HG03442 (cell line): ENCODE measurements at regions not wholly inside any gene's neighbourhood (a gene's known extent, or its start where the extent isn't known, plus 50 kb on each side); places are given as distances from the start of the nearest gene placed in this dataset.
A peak's percentile ranks its signal among the peaks of the same experiment; 100 is the strongest.
"Not testable (repeated sequence)": the region's sequence is repeated elsewhere in the genome, so short reads cannot be mapped to it uniquely, and the experiment has no call there.

ENCODE experiments used
- ATAC-seq: cut with Tn5 transposase; IDR thresholded peaks from one replicate; pipeline ENCODE4 v1.9.1; 2021; ENCODE audit warnings: mild to moderate bottlenecking, moderate library complexity; ENCODE audit not compliant: unreplicated experiment

GRCh38 chr12:54799966-54800365 is 54.4 kb upstream of the MUCL1 start:
- not testable (repeated sequence) for ATAC-seq

GRCh38 chr12:54798651-54799050 is 55.7 kb upstream of the MUCL1 start:
- ATAC-seq: no peak

- ATAC-seq: no peak
Measured at GRCh38 chr12:54796991-54797390, 57.3 kb upstream of the MUCL1 start.

- ATAC-seq: no peak
Measured at GRCh38 chr12:54795644-54796043, 58.7 kb upstream of the MUCL1 start.

- no peak for ATAC-seq
Measured at GRCh38 chr12:54786081-54786480, 68.2 kb upstream of the MUCL1 start.

GRCh38 chr12:54784115-54784514 is 70.2 kb upstream of the MUCL1 start:
- no peak for ATAC-seq

- not testable (repeated sequence) for ATAC-seq
Measured at GRCh38 chr12:54777031-54777430, 77.3 kb upstream of the MUCL1 start.

GRCh38 chr12:54773593-54773992 is 80.7 kb upstream of the MUCL1 start:
- ATAC-seq: no peak

GRCh38 chr12:54765652-54766051 is 88.7 kb upstream of the MUCL1 start:
- ATAC-seq: no peak

GRCh38 chr12:54762390-54762789 is 91.9 kb upstream of the MUCL1 start:
- ATAC-seq: no peak

- ATAC-seq: no peak
Measured at GRCh38 chr12:54759751-54760150, 94.6 kb upstream of the MUCL1 start.

- no peak for ATAC-seq
Measured at GRCh38 chr12:54751493-54751892, 102.8 kb upstream of the MUCL1 start.

- peak; percentile 64 for ATAC-seq
Measured at GRCh38 chr12:54749191-54749818, 101.1 kb upstream of the DCD start.

GRCh38 chr12:54744590-54744989 is 96.4 kb upstream of the DCD start:
- ATAC-seq: no peak

- no peak for ATAC-seq
Measured at GRCh38 chr12:54740882-54741281, 92.7 kb upstream of the DCD start.

GRCh38 chr12:54736549-54736948 is 88.4 kb upstream of the DCD start:
- no peak for ATAC-seq

GRCh38 chr12:54734196-54734950 is 86.2 kb upstream of the DCD start:
- no peak for ATAC-seq

- ATAC-seq: no peak
Measured at GRCh38 chr12:54725233-54725843, 77.2 kb upstream of the DCD start.

- peak; percentile 59 for ATAC-seq
Measured at GRCh38 chr12:54723379-54724256, 75.5 kb upstream of the DCD start.

- ATAC-seq: no peak
Measured at GRCh38 chr12:54721312-54721711, 73.1 kb upstream of the DCD start.

GRCh38 chr12:54719691-54720090 is 71.5 kb upstream of the DCD start:
- no peak for ATAC-seq
